Liver (tissue), 8 donors: ENCODE measurements at regions not wholly inside any gene's neighbourhood (a gene's known extent, or its start where the extent isn't known, plus 50 kb on each side); places are given as distances from the start of the nearest gene placed in this dataset.

ENCODE experiments used
- DNase-seq: peaks from one replicate; pipeline ENCODE4 v3.0.0-alpha.2; 2017; ENCODE audit warnings: low spot score
- H3K27ac ChIP-seq, 2 donors: one replicate each; pipeline ENCODE4 v1.7.0; 2013; ENCODE audit warnings: inconsistent platforms in 2 of 2, low read length in 2 of 2, control low read depth in 1 of 2, low read depth in 1 of 2, mild to moderate bottlenecking in 1 of 2
- H3K27me3 ChIP-seq, 4 donors: one replicate each; pipeline versions ENCODE4 v1.6.1 to v1.7.0; 2013; ENCODE audit warnings: low read length in 3 of 4, inconsistent platforms in 1 of 4, mild to moderate bottlenecking in 1 of 4, moderate library complexity in 1 of 4; ENCODE audit not compliant: control insufficient read depth in 4 of 4, insufficient read depth in 4 of 4
- H3K36me3 ChIP-seq, 4 donors: one replicate each; pipeline versions ENCODE4 v1.6.1 to v1.7.0; 2013; ENCODE audit warnings: low read length in 3 of 4, mild to moderate bottlenecking in 3 of 4, low read depth in 1 of 4, moderate library complexity in 1 of 4; ENCODE audit not compliant: control insufficient read depth in 4 of 4, insufficient read depth in 3 of 4
- H3K4me1 ChIP-seq, 4 donors: one replicate each; pipeline versions ENCODE4 v1.6.1 to v1.7.0; 2013; ENCODE audit warnings: low read length in 3 of 4, mild to moderate bottlenecking in 3 of 4, moderate library complexity in 1 of 4; ENCODE audit not compliant: control insufficient read depth in 4 of 4, insufficient read depth in 4 of 4
- H3K4me3 ChIP-seq, 3 donors: one replicate each; pipeline versions ENCODE4 v1.6.1 to v1.7.0; 2013; ENCODE audit warnings: low read length in 3 of 3, control low read depth in 1 of 3, low read depth in 1 of 3, mild to moderate bottlenecking in 1 of 3
- H3K9ac ChIP-seq, 2 donors: one replicate each; pipeline ENCODE4 v1.7.0; 2013; ENCODE audit warnings: low read length in 2 of 2, mild to moderate bottlenecking in 2 of 2, moderate library complexity in 2 of 2, control low read depth in 1 of 2, low read depth in 1 of 2
- H3K9me3 ChIP-seq, 4 donors: one replicate each; pipeline versions ENCODE4 v1.6.1 to v1.7.0; 2013; ENCODE audit warnings: low read length in 3 of 4; ENCODE audit not compliant: control insufficient read depth in 4 of 4
- EGR1 ChIP-seq, 2 donors: IDR thresholded peaks; 2 replicates each; pipeline ENCODE4 v1.6.1; 2016 to 2018; ENCODE audit warnings: antibody characterized with exemption in 2 of 2, low read depth in 2 of 2
- FOXA1 ChIP-seq: IDR thresholded peaks from 2 replicates; pipeline ENCODE4 v1.6.1; 2016; ENCODE audit warnings: antibody characterized with exemption
- FOXA2 ChIP-seq: IDR thresholded peaks from 2 replicates; pipeline ENCODE4 v1.6.1; 2016; ENCODE audit warnings: antibody characterized with exemption
- GABPA ChIP-seq, 2 donors: IDR thresholded peaks in 1 of 2; conservative IDR thresholded peaks in 1 of 2; 2 replicates each; pipeline ENCODE4 v1.6.1; 2016; ENCODE audit warnings: antibody characterized with exemption in 2 of 2, mild to moderate bottlenecking in 1 of 2, moderate library complexity in 1 of 2
- HNF4A ChIP-seq, 2 donors: conservative IDR thresholded peaks; 2 replicates each; pipeline ENCODE4 v1.6.1; 2016; ENCODE audit warnings: antibody characterized with exemption in 2 of 2, mild to moderate bottlenecking in 2 of 2
- HNF4G ChIP-seq: IDR thresholded peaks from 2 replicates; pipeline ENCODE4 v1.6.1; 2016; ENCODE audit warnings: antibody characterized with exemption
- JUND ChIP-seq, 2 donors: IDR thresholded peaks; 2 replicates each; pipeline ENCODE4 v1.6.1; 2016; ENCODE audit warnings: antibody characterized with exemption in 2 of 2
- NR2F2 ChIP-seq: IDR thresholded peaks from 2 replicates; pipeline ENCODE4 v1.6.1; 2016; ENCODE audit warnings: antibody characterized with exemption
- RAD21 ChIP-seq, 2 donors: IDR thresholded peaks; 2 replicates each; pipeline ENCODE4 v1.6.1; 2016; ENCODE audit warnings: antibody characterized with exemption in 2 of 2, mild to moderate bottlenecking in 2 of 2
- RXRA ChIP-seq, 2 donors: IDR thresholded peaks; 2 replicates each; pipeline ENCODE4 v1.6.1; 2017 to 2018; ENCODE audit warnings: antibody characterized with exemption in 2 of 2, mild to moderate bottlenecking in 1 of 2
- SP1 ChIP-seq: IDR thresholded peaks from 2 replicates; pipeline ENCODE4 v1.6.1; 2018; ENCODE audit warnings: antibody characterized with exemption, mild to moderate bottlenecking
- TAF1 ChIP-seq: conservative IDR thresholded peaks from 2 replicates; pipeline ENCODE4 v1.6.1; 2016; ENCODE audit warnings: antibody characterized with exemption, mild to moderate bottlenecking
- YY1 ChIP-seq: IDR thresholded peaks from 2 replicates; pipeline ENCODE4 v1.6.1; 2016; ENCODE audit warnings: antibody characterized with exemption, mild to moderate bottlenecking
- WGBS: extraction: QIAGEN DNeasy Blood & Tissue Kit; methylation state at CpG from one replicate; pipeline ENCODE4 v1.1.7; 2013; 5-methylcytosine and 5-hydroxymethylcytosine counted together
- TF ChIP-seq, protein P1 (sequence below): IDR thresholded peaks from 2 replicates; pipeline ENCODE4 v1.6.1; 2016; ENCODE audit warnings: antibody characterized with exemption
- TF ChIP-seq, protein P2 (sequence below): IDR thresholded peaks from 2 replicates; pipeline ENCODE4 v1.6.1; 2016; ENCODE audit warnings: antibody characterized with exemption
- TF ChIP-seq, protein P3 (sequence below): IDR thresholded peaks from 2 replicates; pipeline ENCODE4 v1.6.1; 2016; ENCODE audit warnings: antibody characterized with exemption, mild to moderate bottlenecking
- TF ChIP-seq, protein P4 (sequence below): fragments of 150-350 bp; IDR thresholded peaks from 2 replicates; pipeline ENCODE4 v1.5.1; 2017; ENCODE audit warnings: improper control_type of control experiment, low read depth, low read length; ENCODE audit not compliant: missing input control
- TF ChIP-seq, protein P5 (sequence below): IDR thresholded peaks from 2 replicates; pipeline ENCODE4 v1.6.1; 2016; ENCODE audit warnings: antibody characterized with exemption
- donor health status: healthy.
- donor health status: healthy.
- donor health status: healthy.
- donor health status: healthy.
- donor health status: healthy.

DNA sequence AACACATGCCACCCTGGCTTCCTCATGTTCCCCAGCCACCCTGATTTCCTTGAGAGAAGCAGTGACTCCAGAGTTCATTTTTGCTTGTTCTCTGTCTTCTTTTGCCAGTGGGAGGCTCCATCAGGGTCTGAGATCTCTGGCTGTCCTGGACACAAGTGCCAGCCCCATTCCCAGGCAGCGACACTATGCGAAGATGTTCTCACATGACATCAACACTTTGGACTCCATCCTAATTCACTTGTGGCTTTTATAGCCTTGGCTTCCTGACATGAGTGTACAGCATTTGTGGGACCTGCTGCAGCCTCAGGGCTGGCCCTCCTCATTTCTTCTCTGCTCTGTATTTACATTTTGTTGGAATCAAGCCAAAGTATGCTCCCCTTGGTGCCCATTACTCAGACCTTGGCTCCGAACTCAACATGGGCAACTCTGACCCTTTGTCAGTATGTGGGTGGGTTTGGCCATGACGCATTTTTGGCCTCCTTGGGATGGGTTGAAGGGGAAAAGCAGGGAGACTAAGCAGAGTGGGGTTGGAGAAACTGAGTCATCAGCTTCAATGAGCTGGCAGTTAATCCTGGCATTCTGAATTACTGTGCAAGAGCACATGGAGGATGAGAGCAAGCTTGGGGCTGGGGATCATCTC is 119.0 kb upstream of the EEF2KMT start:
- peaks cover 0 to 2% (median 0%) of the 10 kb centered on the region in 4 donors for H3K27me3 ChIP-seq
- H3K27ac ChIP-seq: no peak overlapping the region
- H3K9ac ChIP-seq: no peak overlapping the region
- WGBS: 78% methylated on average over 4 of the region's 4 CpGs
- no peak for DNase-seq
- H3K4me1 ChIP-seq: no peaks in the 10 kb centered on the region
- H3K4me3 ChIP-seq: no peak overlapping the region
- no peaks in the 10 kb centered on the region for H3K36me3 ChIP-seq
- H3K9me3 ChIP-seq: peaks cover 0 to 3% (median 0%) of the 10 kb centered on the region in 4 donors
- no peak for TF ChIP-seq RXRA (IDR thresholded peaks at IDR 0.05)
- TF ChIP-seq, protein P1, sequence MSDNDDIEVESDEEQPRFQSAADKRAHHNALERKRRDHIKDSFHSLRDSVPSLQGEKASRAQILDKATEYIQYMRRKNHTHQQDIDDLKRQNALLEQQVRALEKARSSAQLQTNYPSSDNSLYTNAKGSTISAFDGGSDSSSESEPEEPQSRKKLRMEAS: no peak
- no peak for TF ChIP-seq FOXA1
- no peak for TF ChIP-seq HNF4G
- TF ChIP-seq, protein P2, sequence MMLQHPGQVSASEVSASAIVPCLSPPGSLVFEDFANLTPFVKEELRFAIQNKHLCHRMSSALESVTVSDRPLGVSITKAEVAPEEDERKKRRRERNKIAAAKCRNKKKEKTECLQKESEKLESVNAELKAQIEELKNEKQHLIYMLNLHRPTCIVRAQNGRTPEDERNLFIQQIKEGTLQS: no peak

DNA sequence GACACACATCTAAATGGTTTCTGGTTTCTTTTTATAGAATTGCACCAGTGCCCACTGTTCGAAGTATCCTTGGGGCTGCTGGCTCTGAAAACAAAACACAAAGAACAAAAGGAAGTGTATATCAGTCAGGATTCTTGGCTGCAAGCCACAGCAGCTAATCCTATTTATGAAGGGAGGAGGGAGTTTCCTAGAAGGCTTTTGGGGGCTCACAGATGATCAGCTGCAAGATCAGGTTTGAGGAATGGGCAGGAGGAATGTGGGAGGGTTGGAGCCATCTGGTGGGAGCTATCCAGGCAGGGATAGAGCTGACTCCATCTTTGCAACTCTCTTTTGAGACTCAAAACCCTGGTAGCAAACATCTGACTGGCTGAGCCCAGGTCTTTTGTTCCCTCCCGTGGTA is 118.3 kb upstream of the EEF2KMT start:
- Histone ChIP-seq H3K9me3 (peaks cover 0 to 3% (median 0%) of the 10 kb centered on the region in 4 donors), H3K36me3 (no peaks in the 10 kb centered on the region), H3K4me3 (no peak overlapping the region), H3K27ac (no peak overlapping the region), H3K9ac (no peak overlapping the region), H3K27me3 (peaks cover 0 to 2% (median 0%) of the 10 kb centered on the region in 4 donors), H3K4me1 (no peaks in the 10 kb centered on the region)
- no peak for TF ChIP-seq GABPA (IDR thresholded peaks at IDR 0.05 in 1 of 2, conservative IDR thresholded peaks at IDR 0.05 in 1 of 2)
- TF ChIP-seq HNF4A (conservative IDR thresholded peaks at IDR 0.05): no peak
- TF ChIP-seq FOXA1: no peak
- TF ChIP-seq SP1: no peak
- TF ChIP-seq, protein P2: no peak
- no peak for TF ChIP-seq TAF1
- WGBS: 46% methylated on average over 2 of the region's 2 CpGs
- no peak for DNase-seq

DNA sequence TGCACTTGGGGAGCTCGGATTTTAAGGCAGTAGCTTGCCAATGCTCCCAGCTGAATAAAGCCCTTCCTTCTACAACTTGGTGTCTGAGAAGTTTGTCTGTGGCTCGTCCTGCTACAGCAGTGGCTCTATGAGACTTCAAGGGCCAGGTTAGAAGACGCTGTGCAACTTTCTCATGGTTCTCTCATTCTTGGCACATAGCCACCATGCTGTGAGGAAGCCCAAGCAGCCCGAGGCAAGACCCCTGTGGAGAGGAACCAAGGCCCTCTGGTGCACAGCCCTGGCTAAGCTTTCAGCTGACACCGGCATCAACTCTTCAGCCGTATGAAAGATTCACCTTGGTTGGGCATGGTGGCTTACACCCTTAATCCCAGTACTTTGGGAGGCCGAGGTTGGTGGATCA is 116.9 kb upstream of the EEF2KMT start:
- Histone ChIP-seq H3K9ac (no peak overlapping the region), H3K9me3 (peaks cover 0 to 3% (median 0%) of the 10 kb centered on the region in 4 donors), H3K27ac (no peak overlapping the region), H3K4me1 (no peaks in the 10 kb centered on the region), H3K36me3 (no peaks in the 10 kb centered on the region), H3K4me3 (no peak overlapping the region), H3K27me3 (peaks cover 0 to 2% (median 0%) of the 10 kb centered on the region in 4 donors)
- DNase-seq: no peak
- 83% methylated on average over 7 of the region's 7 CpGs for WGBS
- TF ChIP-seq GABPA (IDR thresholded peaks at IDR 0.05 in 1 of 2, conservative IDR thresholded peaks at IDR 0.05 in 1 of 2) (no peak), EGR1 (IDR thresholded peaks at IDR 0.05; ENCODE audit: low read depth in 2 of 2) (no peak), RXRA (IDR thresholded peaks at IDR 0.05) (no peak), JUND (IDR thresholded peaks at IDR 0.05) (no peak), NR2F2 (no peak), TAF1 (no peak), SP1 (no peak), RAD21 (IDR thresholded peaks at IDR 0.05) (no peak), HNF4G (no peak), FOXA1 (no peak), YY1 (no peak), FOXA2 (no peak), HNF4A (conservative IDR thresholded peaks at IDR 0.05) (no peak)
- TF ChIP-seq, protein P1: no peak
- TF ChIP-seq, protein P2: no peak
- TF ChIP-seq, protein P3, sequence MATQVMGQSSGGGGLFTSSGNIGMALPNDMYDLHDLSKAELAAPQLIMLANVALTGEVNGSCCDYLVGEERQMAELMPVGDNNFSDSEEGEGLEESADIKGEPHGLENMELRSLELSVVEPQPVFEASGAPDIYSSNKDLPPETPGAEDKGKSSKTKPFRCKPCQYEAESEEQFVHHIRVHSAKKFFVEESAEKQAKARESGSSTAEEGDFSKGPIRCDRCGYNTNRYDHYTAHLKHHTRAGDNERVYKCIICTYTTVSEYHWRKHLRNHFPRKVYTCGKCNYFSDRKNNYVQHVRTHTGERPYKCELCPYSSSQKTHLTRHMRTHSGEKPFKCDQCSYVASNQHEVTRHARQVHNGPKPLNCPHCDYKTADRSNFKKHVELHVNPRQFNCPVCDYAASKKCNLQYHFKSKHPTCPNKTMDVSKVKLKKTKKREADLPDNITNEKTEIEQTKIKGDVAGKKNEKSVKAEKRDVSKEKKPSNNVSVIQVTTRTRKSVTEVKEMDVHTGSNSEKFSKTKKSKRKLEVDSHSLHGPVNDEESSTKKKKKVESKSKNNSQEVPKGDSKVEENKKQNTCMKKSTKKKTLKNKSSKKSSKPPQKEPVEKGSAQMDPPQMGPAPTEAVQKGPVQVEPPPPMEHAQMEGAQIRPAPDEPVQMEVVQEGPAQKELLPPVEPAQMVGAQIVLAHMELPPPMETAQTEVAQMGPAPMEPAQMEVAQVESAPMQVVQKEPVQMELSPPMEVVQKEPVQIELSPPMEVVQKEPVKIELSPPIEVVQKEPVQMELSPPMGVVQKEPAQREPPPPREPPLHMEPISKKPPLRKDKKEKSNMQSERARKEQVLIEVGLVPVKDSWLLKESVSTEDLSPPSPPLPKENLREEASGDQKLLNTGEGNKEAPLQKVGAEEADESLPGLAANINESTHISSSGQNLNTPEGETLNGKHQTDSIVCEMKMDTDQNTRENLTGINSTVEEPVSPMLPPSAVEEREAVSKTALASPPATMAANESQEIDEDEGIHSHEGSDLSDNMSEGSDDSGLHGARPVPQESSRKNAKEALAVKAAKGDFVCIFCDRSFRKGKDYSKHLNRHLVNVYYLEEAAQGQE: no peak
- TF ChIP-seq, protein P4, sequence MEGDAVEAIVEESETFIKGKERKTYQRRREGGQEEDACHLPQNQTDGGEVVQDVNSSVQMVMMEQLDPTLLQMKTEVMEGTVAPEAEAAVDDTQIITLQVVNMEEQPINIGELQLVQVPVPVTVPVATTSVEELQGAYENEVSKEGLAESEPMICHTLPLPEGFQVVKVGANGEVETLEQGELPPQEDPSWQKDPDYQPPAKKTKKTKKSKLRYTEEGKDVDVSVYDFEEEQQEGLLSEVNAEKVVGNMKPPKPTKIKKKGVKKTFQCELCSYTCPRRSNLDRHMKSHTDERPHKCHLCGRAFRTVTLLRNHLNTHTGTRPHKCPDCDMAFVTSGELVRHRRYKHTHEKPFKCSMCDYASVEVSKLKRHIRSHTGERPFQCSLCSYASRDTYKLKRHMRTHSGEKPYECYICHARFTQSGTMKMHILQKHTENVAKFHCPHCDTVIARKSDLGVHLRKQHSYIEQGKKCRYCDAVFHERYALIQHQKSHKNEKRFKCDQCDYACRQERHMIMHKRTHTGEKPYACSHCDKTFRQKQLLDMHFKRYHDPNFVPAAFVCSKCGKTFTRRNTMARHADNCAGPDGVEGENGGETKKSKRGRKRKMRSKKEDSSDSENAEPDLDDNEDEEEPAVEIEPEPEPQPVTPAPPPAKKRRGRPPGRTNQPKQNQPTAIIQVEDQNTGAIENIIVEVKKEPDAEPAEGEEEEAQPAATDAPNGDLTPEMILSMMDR: no peak
- TF ChIP-seq, protein P5, sequence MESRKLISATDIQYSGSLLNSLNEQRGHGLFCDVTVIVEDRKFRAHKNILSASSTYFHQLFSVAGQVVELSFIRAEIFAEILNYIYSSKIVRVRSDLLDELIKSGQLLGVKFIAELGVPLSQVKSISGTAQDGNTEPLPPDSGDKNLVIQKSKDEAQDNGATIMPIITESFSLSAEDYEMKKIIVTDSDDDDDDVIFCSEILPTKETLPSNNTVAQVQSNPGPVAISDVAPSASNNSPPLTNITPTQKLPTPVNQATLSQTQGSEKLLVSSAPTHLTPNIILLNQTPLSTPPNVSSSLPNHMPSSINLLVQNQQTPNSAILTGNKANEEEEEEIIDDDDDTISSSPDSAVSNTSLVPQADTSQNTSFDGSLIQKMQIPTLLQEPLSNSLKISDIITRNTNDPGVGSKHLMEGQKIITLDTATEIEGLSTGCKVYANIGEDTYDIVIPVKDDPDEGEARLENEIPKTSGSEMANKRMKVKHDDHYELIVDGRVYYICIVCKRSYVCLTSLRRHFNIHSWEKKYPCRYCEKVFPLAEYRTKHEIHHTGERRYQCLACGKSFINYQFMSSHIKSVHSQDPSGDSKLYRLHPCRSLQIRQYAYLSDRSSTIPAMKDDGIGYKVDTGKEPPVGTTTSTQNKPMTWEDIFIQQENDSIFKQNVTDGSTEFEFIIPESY: no peak
